GM06990 (cell line): ENCODE measurements at regions not wholly inside any gene's neighbourhood (a gene's known extent, or its start where the extent isn't known, plus 50 kb on each side); places are given as distances from the start of the nearest gene placed in this dataset.
"Not testable (repeated sequence)": the region's sequence is repeated elsewhere in the genome, so short reads cannot be mapped to it uniquely, and the experiment has no call there.

Source experiments
- DNase-seq: peaks from one replicate; pipeline ENCODE4 v3.0.0-alpha.2; 2011; ENCODE audit not compliant: insufficient read length; ENCODE audit errors: extremely low read depth
- H3K27me3 ChIP-seq: replicated peaks from 2 replicates; pipeline ENCODE4 v1.6.0; 2011; ENCODE audit warnings: low read length; ENCODE audit not compliant: control insufficient read depth, insufficient read depth
- H3K36me3 ChIP-seq: 2 replicates; pipeline ENCODE4 v1.5.1; 2011; ENCODE audit warnings: low read length; ENCODE audit not compliant: control insufficient read depth, insufficient read depth
- H3K4me3 ChIP-seq: replicated peaks from 2 replicates; pipeline ENCODE4 v1.5.1; 2011; ENCODE audit warnings: low read depth, mild to moderate bottlenecking, control low read depth, low read length
- TF ChIP-seq, protein P1 (sequence below): IDR thresholded peaks from 2 replicates; pipeline ENCODE4 v1.5.1; 2011; ENCODE audit warnings: low read length, control low read depth, mild to moderate bottlenecking, inconsistent platforms; ENCODE audit not compliant: insufficient read depth, poor library complexity, severe bottlenecking

DNA sequence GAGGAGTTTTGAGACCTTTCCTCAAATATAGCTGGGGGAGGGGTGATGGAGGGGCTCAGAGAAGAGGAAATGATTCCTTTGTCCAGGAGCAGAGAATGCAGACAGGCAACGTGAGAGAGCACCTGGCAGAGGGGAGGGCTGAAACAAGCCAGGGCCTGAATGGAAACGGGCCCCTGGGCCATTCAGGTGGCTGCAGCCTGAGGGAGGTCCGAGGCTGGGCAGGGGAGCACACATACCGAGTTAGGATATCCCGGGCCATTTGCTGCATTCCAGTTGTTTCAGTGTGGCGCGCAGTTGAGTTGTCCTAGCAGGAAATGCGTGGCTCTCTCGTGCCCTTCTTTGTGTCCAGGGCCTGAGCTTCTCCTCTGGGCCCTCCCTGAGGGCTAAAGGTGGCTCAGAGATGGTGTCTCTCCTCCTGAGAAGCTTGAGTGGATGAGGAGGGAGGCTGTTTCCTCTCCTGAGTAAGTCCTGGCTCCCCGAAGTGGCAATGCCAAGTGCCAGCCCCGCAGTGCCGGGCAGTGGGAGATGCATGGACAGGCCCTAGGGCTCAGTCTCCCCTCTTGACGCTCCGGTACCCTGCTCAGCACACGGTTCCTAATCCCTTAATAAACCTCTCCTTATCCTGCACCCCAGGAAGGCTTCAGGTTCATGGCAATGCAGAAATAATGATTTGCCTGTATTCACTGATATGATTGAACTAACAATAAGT lies 85.5 kb upstream of the VRK1 start:
- DNase-seq = no peak
- TF ChIP-seq, protein P1, sequence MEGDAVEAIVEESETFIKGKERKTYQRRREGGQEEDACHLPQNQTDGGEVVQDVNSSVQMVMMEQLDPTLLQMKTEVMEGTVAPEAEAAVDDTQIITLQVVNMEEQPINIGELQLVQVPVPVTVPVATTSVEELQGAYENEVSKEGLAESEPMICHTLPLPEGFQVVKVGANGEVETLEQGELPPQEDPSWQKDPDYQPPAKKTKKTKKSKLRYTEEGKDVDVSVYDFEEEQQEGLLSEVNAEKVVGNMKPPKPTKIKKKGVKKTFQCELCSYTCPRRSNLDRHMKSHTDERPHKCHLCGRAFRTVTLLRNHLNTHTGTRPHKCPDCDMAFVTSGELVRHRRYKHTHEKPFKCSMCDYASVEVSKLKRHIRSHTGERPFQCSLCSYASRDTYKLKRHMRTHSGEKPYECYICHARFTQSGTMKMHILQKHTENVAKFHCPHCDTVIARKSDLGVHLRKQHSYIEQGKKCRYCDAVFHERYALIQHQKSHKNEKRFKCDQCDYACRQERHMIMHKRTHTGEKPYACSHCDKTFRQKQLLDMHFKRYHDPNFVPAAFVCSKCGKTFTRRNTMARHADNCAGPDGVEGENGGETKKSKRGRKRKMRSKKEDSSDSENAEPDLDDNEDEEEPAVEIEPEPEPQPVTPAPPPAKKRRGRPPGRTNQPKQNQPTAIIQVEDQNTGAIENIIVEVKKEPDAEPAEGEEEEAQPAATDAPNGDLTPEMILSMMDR = no peak

DNA sequence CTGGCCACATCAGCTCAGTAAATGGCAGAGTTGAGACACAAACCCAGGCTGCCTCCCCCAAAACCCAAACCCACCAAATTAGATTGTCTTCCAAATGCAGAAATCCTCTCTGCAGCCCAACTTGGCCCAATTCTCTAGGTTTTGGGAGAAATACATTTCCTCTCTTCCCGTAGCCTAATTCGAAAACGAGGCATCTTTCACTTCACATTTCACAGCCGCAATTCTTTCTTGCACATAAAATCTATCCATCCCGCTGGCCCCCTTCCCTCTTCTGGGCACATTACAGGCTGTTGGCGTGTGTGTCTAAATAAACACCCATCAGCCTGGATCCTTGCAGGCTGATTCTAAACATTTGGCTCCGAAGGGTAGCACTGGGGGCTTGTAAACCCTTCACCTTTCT lies 83.8 kb upstream of the VRK1 start:
- no peak for DNase-seq
- no peaks in the 10 kb centered on the region for H3K36me3 ChIP-seq
- no peak overlapping the region for H3K4me3 ChIP-seq
- H3K27me3 ChIP-seq = no peaks in the 10 kb centered on the region
- TF ChIP-seq, protein P1 = no peak

More for the DNA sequence above, 85.5 kb upstream of the VRK1 start:
- Histone ChIP-seq H3K4me3 (no peak overlapping the region), H3K36me3 (no peaks in the 10 kb centered on the region), H3K27me3 (no peaks in the 10 kb centered on the region)

DNA sequence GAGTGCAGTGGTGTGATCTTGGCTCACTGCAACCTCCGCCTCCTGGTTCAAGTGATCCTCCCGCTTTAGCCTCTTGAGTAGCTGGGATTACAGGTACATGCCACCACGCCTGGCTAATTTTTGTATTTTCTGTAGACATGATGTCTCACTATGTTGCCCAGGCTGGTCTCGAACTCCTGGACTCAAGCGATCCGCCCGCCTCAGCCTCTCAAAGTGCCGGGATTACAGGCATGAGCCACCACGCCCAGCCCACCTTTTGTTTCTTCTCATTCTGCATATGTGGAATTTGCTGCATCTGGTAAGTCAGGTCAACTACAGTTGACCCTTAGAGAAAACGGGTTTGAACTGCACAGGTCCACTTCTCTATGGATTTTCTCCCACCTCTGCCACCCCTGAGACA lies 82.6 kb upstream of the VRK1 start:
- H3K4me3 ChIP-seq, H3K36me3 ChIP-seq, DNase-seq, H3K27me3 ChIP-seq: not testable (repeated sequence)

DNA sequence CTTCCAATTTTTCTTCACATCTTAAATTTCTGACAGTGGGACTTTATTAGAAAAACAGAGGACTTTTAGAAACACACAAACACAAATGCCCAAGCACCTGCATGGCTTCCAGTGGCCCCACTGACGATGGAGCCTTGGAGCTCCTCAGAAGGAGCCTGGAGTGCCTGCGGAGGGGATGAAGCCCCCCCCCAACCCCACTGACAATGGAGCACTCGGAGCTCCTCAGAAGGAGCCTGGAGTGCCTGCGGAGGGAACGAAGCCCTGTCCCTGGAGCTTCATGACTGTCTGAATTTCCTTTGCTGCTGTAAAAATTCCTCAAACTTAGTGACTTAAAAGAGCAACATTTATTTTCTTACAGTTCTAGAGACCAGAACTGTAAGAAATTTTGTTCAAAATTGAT lies 80.1 kb upstream of the VRK1 start:
- no peaks in the 10 kb centered on the region; the same call in none of the 2 replicates for H3K27me3 ChIP-seq
- no peaks in the 10 kb centered on the region for H3K36me3 ChIP-seq
- H3K4me3 ChIP-seq = no peak overlapping the region
- TF ChIP-seq, protein P1 = no peak
- no peak for DNase-seq

DNA sequence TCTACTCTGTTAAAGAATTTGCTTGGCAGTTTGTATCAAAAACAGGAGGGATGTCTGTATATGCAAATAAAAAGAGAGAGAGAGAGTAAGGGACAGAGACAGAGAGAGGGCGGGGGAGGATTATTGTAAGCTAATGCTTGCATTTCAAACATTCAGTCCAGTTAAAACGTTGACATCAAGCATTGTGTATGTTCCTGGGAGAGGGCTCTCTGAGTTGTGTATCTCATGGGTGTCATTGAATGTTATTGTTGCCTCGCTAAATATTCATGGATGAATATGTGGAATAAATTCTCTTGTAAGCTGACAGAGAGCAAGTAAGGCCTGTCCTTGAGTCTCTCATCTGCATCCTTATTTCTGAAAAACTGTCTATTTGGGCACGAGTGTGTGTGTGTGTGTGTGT lies 78.8 kb upstream of the VRK1 start:
- DNase-seq = no peak
- no peak overlapping the region for H3K4me3 ChIP-seq
- TF ChIP-seq, protein P1 = no peak
- H3K36me3 ChIP-seq = no peaks in the 10 kb centered on the region
- no peaks in the 10 kb centered on the region; the same call in none of the 2 replicates for H3K27me3 ChIP-seq

DNA sequence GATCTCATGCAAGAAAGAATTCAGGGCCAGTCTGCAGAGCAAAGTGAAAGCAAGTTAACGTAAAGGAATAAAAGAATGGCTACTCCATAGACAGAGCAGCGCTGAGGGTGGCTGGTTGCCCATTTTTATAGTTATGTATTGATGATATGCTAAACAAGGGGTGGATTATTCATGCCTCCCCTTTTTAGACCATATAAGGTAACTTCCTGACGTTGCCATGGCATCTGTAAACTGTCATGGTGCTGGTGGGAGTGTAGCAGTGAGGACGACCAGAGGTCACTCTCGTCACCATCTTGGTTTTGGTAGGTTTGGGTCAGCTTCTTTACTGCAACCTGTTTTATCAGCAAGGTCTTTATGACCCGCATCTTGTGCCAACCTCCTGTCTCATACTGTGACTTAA lies 76.5 kb upstream of the VRK1 start:
- H3K27me3 ChIP-seq, DNase-seq, H3K4me3 ChIP-seq, H3K36me3 ChIP-seq: not testable (repeated sequence)

DNA sequence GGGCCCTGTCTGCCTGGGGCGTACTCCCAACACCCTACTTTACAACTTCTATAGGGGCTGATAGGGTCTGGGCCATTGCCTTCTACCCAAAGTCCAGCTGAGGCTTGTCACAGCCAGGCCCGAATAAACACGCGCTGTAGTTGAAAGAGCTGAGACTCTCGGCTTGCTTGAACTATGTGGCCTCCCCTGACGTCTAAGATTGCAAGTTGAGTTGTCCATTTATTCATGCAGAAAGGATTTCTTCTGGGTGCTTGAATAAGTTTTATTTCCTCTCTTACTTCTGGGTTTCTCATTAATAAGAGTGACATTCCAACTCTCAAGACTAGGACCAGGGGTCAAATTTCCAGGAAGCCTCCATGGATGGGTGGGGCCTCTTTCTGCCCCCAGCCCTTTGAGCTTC lies 74.4 kb upstream of the VRK1 start:
- DNase-seq = no peak
- TF ChIP-seq, protein P1 = no peak
- Histone ChIP-seq H3K4me3 (no peak overlapping the region), H3K36me3 (no peaks in the 10 kb centered on the region), H3K27me3 (no peaks in the 10 kb centered on the region; the same call in none of the 2 replicates)
